Heart left ventricle (tissue), 16 donors: ENCODE measurements at regions not wholly inside any gene's neighbourhood (a gene's known extent, or its start where the extent isn't known, plus 50 kb on each side); places are given as distances from the start of the nearest gene placed in this dataset.
"Not testable (repeated sequence)": the region's sequence is repeated elsewhere in the genome, so short reads cannot be mapped to it uniquely, and the experiment has no call there.

Experiments
- ATAC-seq, 4 donors: fragments of 200-7000 bp; cut with Tn5 transposase; one replicate each; pipeline ENCODE4 v1.9.1; 2020 to 2022; ENCODE audit warnings: moderate library complexity in 4 of 4, mild to moderate bottlenecking in 3 of 4, moderate number of reproducible peaks in 1 of 4
- DNase-seq, 5 donors: peaks; one replicate each; pipeline ENCODE4 v3.0.0-alpha.2; 2020
- H3K27ac ChIP-seq, 12 donors: fragments of 200-600 bp; sonication (generic) in 4 of 12; one replicate each; pipeline versions ENCODE4 v1.5.0 to v1.8.0; 2016 to 2022; ENCODE audit warnings: mild to moderate bottlenecking in 2 of 12
- H3K27me3 ChIP-seq, 9 donors: fragments of 200-600 bp; sonication (generic) in 2 of 9; one replicate each; pipeline versions ENCODE4 v1.5.1 to v1.8.0; 2016 to 2022; ENCODE audit warnings: mild to moderate bottlenecking in 3 of 9
- H3K36me3 ChIP-seq, 9 donors: fragments of 200-600 bp; sonication (generic) in 2 of 9; one replicate each; pipeline versions ENCODE4 v1.5.0 to v1.8.0; 2018 to 2022; ENCODE audit warnings: mild to moderate bottlenecking in 2 of 9
- H3K4me1 ChIP-seq, 12 donors: fragments of 200-600 bp; sonication (generic) in 4 of 12; one replicate each; pipeline versions ENCODE4 v1.5.0 to v1.8.0; 2016 to 2022; ENCODE audit warnings: mild to moderate bottlenecking in 3 of 12
- H3K4me3 ChIP-seq, 12 donors: fragments of 200-600 bp; sonication (generic) in 4 of 12; one replicate each; pipeline versions ENCODE4 v1.5.0 to v1.8.0; 2017 to 2022; ENCODE audit warnings: mild to moderate bottlenecking in 9 of 12, moderate library complexity in 4 of 12
- H3K9me3 ChIP-seq, 12 donors: fragments of 200-600 bp; sonication (generic) in 4 of 12; one replicate each; pipeline versions ENCODE4 v1.5.0 to v1.8.0; 2016 to 2022; ENCODE audit warnings: mild to moderate bottlenecking in 1 of 12
- CTCF ChIP-seq, 12 donors: fragments of 200-600 bp; sonication (generic) in 4 of 12; IDR thresholded peaks; one replicate each; pipeline versions ENCODE4 v1.5.0 to v1.8.0; 2018 to 2022; ENCODE audit warnings: antibody characterized with exemption in 12 of 12, mild to moderate bottlenecking in 5 of 12
- POLR2A ChIP-seq, 2 donors: fragments of 450-650 bp; IDR thresholded peaks; one replicate each; pipeline ENCODE4 v1.6.1; 2017; ENCODE audit warnings: antibody characterized with exemption in 2 of 2, mild to moderate bottlenecking in 2 of 2, moderate library complexity in 2 of 2
- WGBS, 4 donors: extraction: QIAGEN DNeasy Blood & Tissue Kit in 2 of 4; methylation state at CpG; one replicate each; pipeline versions ENCODE4 v1.1.5 to v1.1.7; 2013 to 2018; 5-methylcytosine and 5-hydroxymethylcytosine counted together
- intact Hi-C, 10 donors: fragments of 100-400 bp; cut with DNase I; formaldehyde crosslinking; loops; one replicate each; pipeline versions ENCODE4 v1.11.1 to v1.14.2; 2022
- donor health status: ischemic (EF 13 %, LVEDD 7.1; RV severe dilation, severe dysfunction).
- donor health status: healthy with polysubstance abuse.
- donor health status: DM: no; HTN: yes; CAD: no.
- donor health status: DM: no; HTN: no; CAD: no.
- donor health status: ischemic (EF 25% LVEDD 6.9; RV normal size, moderate dysfunction).
- donor health status: ischemic (EF 25% LVEDD 5.7; RV mildly dilated, moderate dysfunction).
- donor health status: healthy.
- donor health status: DM: yes; HTN: yes; CAD: no.
- donor health status: ischemic (EF 35%, LVEDD 5.7; RV mildly dilated, moderate dysfunction).
- donor health status: nonischemic (EF 11% LVEDD 7.7; RV severe dilation, severe dysfunction).
- donor health status: DM: yes; HTN: yes; CAD: no.
- donor health status: PGD.
- donor health status: ischemic (EF 29% LVEDD 5.4; RV normal size, mild dysfunction).
- donor health status: nonischemic (EF 23%, LVEDD 6.1; RV moderate dilation, normal function).

- no peak for ATAC-seq
- Histone ChIP-seq H3K36me3 (no peaks in the 10 kb centered on the region), H3K4me1 (no peaks in the 10 kb centered on the region), H3K27ac (no peak overlapping the region), H3K9me3 (peaks cover 0 to 6% (median 0%) of the 10 kb centered on the region in 12 donors), H3K27me3 (no peaks in the 10 kb centered on the region), H3K4me3 (no peak overlapping the region)
- TF ChIP-seq POLR2A (IDR thresholded peaks at IDR 0.05) (no peak), CTCF (IDR thresholded peaks at IDR 0.05) (no peak)
- DNase-seq = no peak
- intact Hi-C loops = no loop called here
Observed at GRCh38 chr1:238690415-238690814, 696.0 kb upstream of the CHRM3 start.

GRCh38 chr1:238684576-238684975 lies 701.8 kb upstream of the CHRM3 start:
- 92 to 97% (median 95%) methylated on average over 23 to 27 of the region's 27 CpGs for WGBS, 4 donors
- H3K4me3 ChIP-seq, ATAC-seq, H3K4me1 ChIP-seq, H3K9me3 ChIP-seq, intact Hi-C loops, H3K27me3 ChIP-seq, H3K27ac ChIP-seq, H3K36me3 ChIP-seq: not testable (repeated sequence)
- peak in 1 of 5 donors; percentile 56 for DNase-seq

- Histone ChIP-seq H3K4me1 (no peaks in the 10 kb centered on the region), H3K9me3 (peaks cover 0 to 4% (median 0%) of the 10 kb centered on the region in 12 donors), H3K36me3 (no peaks in the 10 kb centered on the region), H3K4me3 (no peak overlapping the region), H3K27me3 (no peaks in the 10 kb centered on the region), H3K27ac (no peak overlapping the region)
- no peak for DNase-seq
- intact Hi-C loops = no loop called here
- TF ChIP-seq CTCF (IDR thresholded peaks at IDR 0.05) (no peak), POLR2A (IDR thresholded peaks at IDR 0.05) (no peak)
- ATAC-seq = no peak
- 86 to 93% (median 88%) methylated on average over 4 of the region's 4 CpGs for WGBS, 4 donors
Observed at GRCh38 chr1:238681451-238681850, 704.9 kb upstream of the CHRM3 start.

- Histone ChIP-seq H3K27me3 (no peaks in the 10 kb centered on the region), H3K9me3 (peaks cover 0 to 4% (median 0%) of the 10 kb centered on the region in 12 donors), H3K4me3 (no peak overlapping the region), H3K4me1 (no peaks in the 10 kb centered on the region), H3K27ac (no peak overlapping the region), H3K36me3 (no peaks in the 10 kb centered on the region)
- DNase-seq (no peak), ATAC-seq (no peak)
- intact Hi-C loops = no loop called here
- WGBS, 4 donors = 77 to 89% (median 84%) methylated on average over 5 of the region's 5 CpGs
- TF ChIP-seq CTCF (IDR thresholded peaks at IDR 0.05) = no peak
- no peak for TF ChIP-seq POLR2A (IDR thresholded peaks at IDR 0.05)
Observed at GRCh38 chr1:238681021-238681420, 705.3 kb upstream of the CHRM3 start.

GRCh38 chr1:238677567-238677966 lies 708.8 kb upstream of the CHRM3 start:
- no peaks in the 10 kb centered on the region for H3K36me3 ChIP-seq
- WGBS, 4 donors = 85 to 87% (median 86%) methylated on average over 4 of the region's 4 CpGs
- H3K9me3 ChIP-seq = peaks cover 0 to 4% (median 0%) of the 10 kb centered on the region in 12 donors
- H3K27ac ChIP-seq = no peak overlapping the region
- TF ChIP-seq CTCF (IDR thresholded peaks at IDR 0.05) (no peak), POLR2A (IDR thresholded peaks at IDR 0.05) (no peak)
- H3K4me1 ChIP-seq = no peaks in the 10 kb centered on the region
- H3K4me3 ChIP-seq = no peak overlapping the region
- intact Hi-C loops = no loop called here
- no peaks in the 10 kb centered on the region for H3K27me3 ChIP-seq
- ATAC-seq = no peak
- no peak for DNase-seq
